ENCODE measurements at regions not wholly inside any gene's neighbourhood (a gene's known extent, or its start where the extent isn't known, plus 50 kb on each side); places are given as distances from the start of the nearest gene placed in this dataset.
A peak's percentile ranks its signal among the peaks of the same experiment; 100 is the strongest.

DNA sequence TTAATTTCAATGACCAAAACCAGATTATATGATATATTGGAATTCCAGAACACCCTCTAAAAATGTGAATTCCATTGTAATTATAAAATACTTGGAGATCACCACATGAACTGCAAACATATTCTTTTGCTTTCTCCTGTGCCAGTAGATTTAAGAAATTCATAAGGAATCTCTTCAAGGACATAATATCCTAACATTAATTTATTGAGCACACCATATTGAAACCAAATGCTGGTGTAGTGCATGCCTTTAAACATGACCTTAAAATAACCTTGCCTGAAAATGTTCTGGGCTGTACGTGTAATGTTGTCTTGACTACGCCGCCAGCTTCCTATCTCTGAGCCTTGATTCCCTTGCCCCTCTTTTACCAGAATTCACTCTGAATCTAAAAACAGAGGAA is 205.0 kb upstream of the ACTBL2 start:
- no peak for DNase-seq

- no peak for DNase-seq
Observed at GRCh38 chr5:57685516-57686255, 203.1 kb upstream of the ACTBL2 start.

GRCh38 chr5:57684299-57684702 is 201.7 kb upstream of the ACTBL2 start:
- no peak for DNase-seq

GRCh38 chr5:57683036-57683630 is 200.5 kb upstream of the ACTBL2 start:
- no peak for DNase-seq

DNA sequence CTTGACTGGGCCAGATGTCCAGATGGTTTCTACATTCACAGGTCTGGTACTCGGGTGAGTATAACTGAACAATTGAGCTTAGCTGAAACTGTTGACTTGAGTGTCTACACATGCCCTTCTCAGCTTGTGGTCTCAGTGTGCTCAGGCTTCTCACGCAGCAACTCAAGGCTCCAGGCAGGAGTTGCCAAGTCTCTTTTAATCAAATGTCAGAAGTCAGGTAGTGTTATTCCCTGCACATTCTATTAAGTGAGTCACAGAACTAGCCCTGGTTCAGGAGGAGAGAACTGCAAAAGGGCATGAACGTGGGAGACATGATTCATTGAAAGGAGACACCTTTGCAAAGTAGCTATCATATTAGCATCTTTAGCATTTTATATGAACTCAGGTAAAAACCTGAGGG is 199.3 kb upstream of the ACTBL2 start:
- DNase-seq: no peak

GRCh38 chr5:57680686-57681085 is 198.1 kb upstream of the ACTBL2 start:
- no peak for DNase-seq

DNA sequence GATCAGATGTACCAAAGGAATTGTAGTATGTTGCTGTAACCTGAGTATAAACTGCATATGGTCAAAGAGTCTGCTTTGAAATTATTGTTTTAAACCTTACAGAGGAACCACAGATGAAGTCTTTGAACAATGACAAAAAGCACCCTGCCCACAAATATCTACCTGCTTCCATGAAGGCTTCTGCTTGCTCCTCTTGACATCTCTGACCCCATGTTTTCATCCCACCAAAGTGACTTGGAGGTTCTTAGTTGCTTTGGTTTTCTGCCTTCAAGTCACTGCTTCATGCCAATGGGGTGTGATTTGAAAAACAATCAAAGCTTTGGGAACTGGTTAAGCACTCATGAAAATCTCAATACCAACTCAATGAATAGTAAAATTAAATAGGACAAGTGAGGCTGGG is 194.6 kb upstream of the ACTBL2 start:
- DNase-seq: no peak

DNA sequence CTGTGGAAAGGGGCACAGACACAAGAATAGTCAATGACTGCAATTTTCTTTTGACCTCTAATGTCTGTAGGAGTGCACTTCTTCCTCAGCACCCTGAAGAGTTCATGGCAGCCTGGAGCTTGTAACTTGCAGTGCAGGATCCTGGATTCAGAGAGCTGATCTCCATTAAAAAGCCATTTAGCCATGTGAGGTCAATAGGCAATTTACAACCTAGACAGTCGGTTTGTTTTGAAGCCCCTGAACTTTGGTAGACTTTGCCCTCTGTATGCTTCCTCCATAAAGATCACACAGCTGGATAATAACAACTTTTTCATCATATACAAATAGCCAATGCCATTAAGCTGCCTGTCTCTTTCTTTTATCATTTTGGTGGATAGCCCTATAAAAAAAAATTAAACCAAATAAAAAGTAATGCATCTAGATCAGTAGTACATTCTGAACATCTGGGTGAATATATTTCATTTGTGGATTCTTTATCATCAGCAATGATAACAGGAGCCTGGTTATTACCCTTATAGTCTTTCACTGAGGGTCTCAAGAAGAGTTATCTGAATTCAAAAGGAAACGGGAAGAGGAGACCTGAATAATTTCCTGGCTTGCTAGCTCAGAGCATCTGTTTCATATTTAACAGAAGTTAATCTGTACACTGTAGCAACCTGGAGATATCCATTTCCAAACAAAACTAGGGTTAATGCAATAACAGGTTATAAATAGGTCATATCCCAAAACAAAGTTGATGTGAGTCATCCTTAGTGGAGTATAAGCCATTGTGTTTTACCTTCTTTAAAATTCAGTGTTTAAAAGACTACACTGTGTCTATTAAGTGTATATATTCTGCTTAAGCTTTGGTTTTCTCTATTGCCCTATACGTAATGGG is 193.8 kb upstream of the ACTBL2 start:
- DNase-seq: no peak

DNA sequence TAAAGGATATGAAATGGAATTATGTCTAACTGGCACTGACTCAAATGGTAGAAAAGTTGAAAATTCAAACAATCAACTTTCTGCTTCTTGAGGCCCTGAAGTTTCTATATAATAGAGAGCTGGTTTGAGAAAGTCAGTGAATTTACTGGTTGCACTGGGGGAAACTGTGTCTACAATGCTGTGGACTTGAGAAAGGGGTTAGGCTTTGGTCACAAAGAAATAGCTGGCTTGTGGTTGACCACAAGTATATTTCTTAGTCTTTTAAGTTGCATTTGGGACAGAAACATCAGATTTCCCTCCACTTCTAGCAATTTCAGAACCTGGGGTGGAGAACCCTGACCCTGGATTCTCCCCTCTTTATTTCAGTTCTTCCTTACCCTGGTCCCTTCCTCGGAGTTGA is 192.6 kb upstream of the ACTBL2 start:
- DNase-seq: no peak

GRCh38 chr5:57671371-57671770 is 188.8 kb upstream of the ACTBL2 start:
- DNase-seq: no peak

DNA sequence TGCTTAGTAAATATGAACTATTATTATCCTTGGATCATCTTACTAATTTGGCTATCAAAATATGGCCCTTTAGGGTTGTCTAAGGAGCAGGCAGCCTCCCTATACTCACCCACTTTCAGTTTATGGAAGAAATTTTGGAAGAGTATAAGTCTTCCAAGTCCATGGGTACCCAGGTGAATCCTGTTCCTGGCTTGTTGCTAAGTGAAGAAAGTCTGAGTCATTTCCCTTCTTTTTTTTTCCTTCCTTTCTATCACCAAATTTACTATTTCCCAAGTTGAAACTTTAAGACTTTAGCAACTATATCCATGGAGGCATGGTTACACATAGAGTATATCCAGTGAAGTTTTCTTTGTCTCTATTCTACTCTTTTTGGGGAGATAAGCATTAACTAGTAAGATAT is 184.0 kb upstream of the ACTBL2 start:
- no peak for DNase-seq

DNA sequence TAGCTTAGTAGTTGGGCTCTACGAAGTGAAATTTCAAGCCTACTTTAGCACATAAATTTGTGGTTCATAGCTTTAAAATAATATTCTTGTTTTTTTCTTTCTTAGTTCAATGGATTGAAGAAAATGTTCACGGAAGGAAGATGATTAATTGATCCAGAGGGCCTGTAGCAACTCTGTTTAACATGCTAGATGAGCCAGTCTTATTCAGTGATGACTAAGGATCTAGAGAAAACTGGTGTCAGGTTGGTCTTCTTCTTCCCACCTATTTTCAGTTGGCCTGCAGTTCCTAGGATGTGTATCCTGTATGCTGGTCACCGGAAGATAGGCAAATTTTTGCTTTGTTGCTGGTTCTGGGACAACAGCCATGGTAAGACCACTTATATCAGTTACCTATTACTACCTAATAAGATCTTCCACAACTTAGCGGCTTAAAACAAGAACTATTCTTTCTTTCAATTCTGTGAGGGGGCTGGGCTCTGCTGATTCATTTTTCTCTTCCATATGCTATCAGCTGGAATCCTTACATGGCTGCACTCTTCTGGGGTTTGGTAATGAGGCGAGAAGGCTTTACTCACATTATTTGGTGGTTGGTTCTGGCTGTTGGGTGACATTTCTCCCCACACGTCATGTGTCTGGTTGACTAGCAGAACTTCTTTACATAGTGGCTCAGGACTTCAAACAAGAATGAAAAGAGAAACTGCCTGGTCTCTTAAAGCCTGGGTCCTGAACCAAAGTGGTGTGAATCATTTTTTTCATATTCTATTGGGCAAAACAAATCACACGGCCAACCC is 182.7 kb upstream of the ACTBL2 start:
- no peak for DNase-seq

GRCh38 chr5:57664700-57665099 is 182.1 kb upstream of the ACTBL2 start:
- no peak for DNase-seq

DNA sequence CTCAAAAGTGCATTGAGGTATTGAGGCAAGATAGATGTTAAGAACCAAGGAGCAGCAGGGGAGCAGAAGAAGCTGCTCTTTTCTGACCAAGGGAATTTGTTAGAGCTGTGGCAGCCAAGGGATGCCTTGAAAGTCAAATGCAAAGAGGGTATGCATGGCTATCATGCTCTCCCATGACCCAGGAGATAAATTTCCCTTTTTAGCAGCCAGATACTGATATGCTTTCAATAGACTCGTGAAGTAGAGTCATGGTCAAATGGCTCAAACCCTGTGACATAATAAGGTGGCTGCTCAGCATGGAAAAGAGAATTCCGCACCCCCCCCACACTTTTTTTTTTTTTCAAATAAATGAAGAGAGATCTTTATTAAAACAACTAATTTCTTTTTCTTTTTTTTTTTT is 180.9 kb upstream of the ACTBL2 start:
- DNase-seq: no peak

DNA sequence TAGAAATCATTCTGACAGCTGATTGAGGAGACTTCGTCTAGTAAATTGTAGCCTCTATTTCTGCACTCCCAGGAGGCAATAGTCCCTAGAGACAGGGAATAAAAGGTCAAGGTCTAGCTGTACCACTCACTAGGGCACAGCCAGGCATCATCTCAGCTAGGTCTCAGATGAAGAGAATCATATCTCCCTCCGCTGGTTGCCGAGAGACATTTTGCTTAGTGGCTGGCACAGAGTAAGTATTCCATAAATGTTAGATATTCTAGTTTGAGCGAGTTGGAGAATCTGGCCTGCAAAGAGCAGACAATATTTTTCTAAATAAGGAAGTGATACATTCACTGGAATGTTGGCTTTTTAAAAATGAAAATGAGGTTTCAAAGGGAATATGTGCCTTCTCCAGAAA is 180.4 kb upstream of the ACTBL2 start:
- DNase-seq: no peak

GRCh38 chr5:57659886-57660285 is 177.3 kb upstream of the ACTBL2 start:
- peak; percentile 39 for DNase-seq

DNA sequence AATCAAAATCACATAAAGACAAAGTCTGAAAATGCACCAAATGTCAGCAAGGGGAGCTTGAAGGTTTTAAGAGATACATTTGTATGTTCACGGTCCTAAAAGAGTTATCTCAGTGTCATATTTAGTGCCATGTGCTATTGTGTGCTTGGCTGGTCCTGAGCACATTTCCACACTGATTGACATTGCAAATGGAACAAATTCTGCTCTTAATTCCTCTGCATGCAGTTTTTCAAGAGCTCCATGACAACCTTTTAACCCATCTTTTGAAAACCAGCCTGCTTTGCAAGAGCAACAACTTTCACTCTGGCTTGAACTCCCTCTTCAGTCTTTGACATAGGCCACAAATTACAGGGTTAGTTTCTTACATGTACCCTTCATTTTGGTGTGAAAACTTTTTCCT is 175.4 kb upstream of the ACTBL2 start:
- DNase-seq: no peak

- DNase-seq: no peak
Observed at GRCh38 chr5:57655228-57655627, 172.6 kb upstream of the ACTBL2 start.

GRCh38 chr5:57653636-57654290 is 171.2 kb upstream of the ACTBL2 start:
- DNase-seq: no peak

DNA sequence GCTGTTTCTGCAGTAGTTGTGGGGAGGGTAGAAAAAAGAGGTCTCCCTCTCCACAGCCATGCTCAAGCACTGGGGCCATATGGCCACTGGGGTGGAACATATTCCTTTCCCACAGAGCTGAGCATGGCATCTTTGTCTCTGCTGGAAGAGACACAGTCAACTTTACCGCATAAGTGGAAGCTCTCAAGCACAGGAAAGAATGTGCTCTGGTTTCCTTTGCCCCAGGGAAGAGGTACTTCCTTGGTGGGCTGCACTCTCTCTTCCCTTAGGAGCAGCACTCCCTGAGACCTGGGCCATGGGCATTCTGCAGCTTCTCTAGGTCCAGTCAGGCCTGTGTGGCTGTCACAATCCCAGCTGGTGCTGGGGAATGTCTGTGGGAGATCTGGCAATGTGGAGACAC is 168.5 kb upstream of the ACTBL2 start:
- no peak for DNase-seq

- peak; percentile 33 for DNase-seq
Observed at GRCh38 chr5:57650360-57651069, 167.9 kb upstream of the ACTBL2 start.

DNA sequence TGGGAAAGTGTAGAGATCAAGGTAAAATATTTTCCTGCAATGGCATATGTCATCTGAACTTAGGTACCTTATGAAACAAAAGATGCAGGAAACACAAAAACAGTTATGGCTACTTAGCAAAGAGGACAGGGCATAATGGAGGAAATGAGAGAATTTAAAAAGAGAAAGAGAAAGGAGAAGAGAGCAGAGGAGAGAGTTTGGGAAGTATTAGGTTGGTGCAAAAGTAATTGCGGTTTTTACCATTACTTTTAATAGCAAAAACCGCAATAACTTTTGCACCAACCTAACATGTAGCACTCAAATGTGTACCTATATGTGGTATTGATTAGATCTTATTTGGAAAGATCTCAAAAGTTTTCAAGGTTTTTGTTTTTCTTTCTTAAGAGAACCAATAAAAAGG is 160.1 kb upstream of the ACTBL2 start:
- no peak for DNase-seq

Data from inflammatory macrophage treated with lipopolysaccharide for 4 hours (primary cell).